Calu3 (cell line): ENCODE measurements at regions not wholly inside any gene's neighbourhood (a gene's known extent, or its start where the extent isn't known, plus 50 kb on each side); places are given as distances from the start of the nearest gene placed in this dataset.
"Not testable (repeated sequence)": the region's sequence is repeated elsewhere in the genome, so short reads cannot be mapped to it uniquely, and the experiment has no call there.

Experiments used
- BruUV-seq: library from RNA; stranded (reverse); fragments of 400-500 nt; replicated peaks from 2 replicates; lab custom pipeline; 2021; lab: Mats Ljungman, UMichigan
- CTCF ChIA-PET: fragments of 300-600 bp; sonication (Branson Sonifier 250); formaldehyde crosslinking; loops from one replicate; lab custom pipeline; 2022; ENCODE audit warnings: antibody characterized with exemption; lab: Charles Lee
- DNase-seq: peaks from one replicate; pipeline ENCODE4 v3.0.0; 2022
- H3K27ac Mint-ChIP-seq: one replicate; pipeline ENCODE4 v1.8.0; 2022; ENCODE audit warnings: mixed read lengths; ENCODE audit not compliant: unreplicated experiment
- H3K27me3 Mint-ChIP-seq: one replicate; pipeline ENCODE4 v1.8.0; 2022; ENCODE audit warnings: mixed read lengths; ENCODE audit not compliant: unreplicated experiment
- H3K36me3 Mint-ChIP-seq: one replicate; pipeline ENCODE4 v1.8.0; 2022; ENCODE audit warnings: mild to moderate bottlenecking, moderate library complexity, mixed read lengths; ENCODE audit not compliant: insufficient read depth, unreplicated experiment
- H3K4me1 Mint-ChIP-seq: one replicate; pipeline ENCODE4 v1.8.0; 2022; ENCODE audit warnings: mild to moderate bottlenecking, low read depth, mixed read lengths; ENCODE audit not compliant: unreplicated experiment
- H3K4me3 Mint-ChIP-seq: one replicate; pipeline ENCODE4 v1.8.0; 2022; ENCODE audit warnings: mild to moderate bottlenecking, low read depth, moderate library complexity, mixed read lengths; ENCODE audit not compliant: unreplicated experiment
- H3K9me3 Mint-ChIP-seq: one replicate; pipeline ENCODE4 v1.8.0; 2022; ENCODE audit warnings: low read depth, mixed read lengths; ENCODE audit not compliant: unreplicated experiment
- intact Hi-C: fragments of 100-400 bp; cut with micrococcal nuclease; formaldehyde crosslinking; loops from one replicate; pipeline ENCODE4 v1.10.0; 2022; ENCODE audit not compliant: unreplicated experiment
- TF ChIP-seq, protein P1 (sequence below): fragments of 200-600 bp; IDR thresholded peaks from one replicate; pipeline ENCODE4 v1.8.0; 2022; ENCODE audit warnings: antibody characterized with exemption; ENCODE audit not compliant: unreplicated experiment

DNA sequence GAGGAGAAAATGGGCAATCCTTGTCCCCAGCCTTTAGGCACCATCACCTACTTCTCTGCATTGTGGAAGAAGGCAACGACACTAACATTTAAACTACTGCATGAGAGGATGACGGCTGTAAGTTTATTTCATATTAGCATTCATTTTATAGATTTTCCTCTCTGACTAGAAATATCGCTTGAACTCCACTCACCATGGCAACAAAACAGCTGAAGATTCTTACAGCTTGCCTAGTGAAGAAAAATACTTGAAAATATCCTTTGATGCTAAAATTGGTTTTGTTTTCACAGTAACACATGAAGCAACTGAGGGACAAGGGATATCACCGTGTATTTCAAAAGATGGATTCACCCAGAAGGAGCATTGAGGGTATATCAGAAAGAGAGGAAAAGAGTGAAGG lies 284.3 kb downstream of the LIG4 start:
- BruUV-seq = no TSS peak

GRCh38 chr13:107928762-107929161 lies 286.6 kb downstream of the LIG4 start:
- H3K9me3 Mint-ChIP-seq = peaks cover 3% of the 10 kb centered on the region

More for the DNA sequence above, 284.3 kb downstream of the LIG4 start:
- H3K27ac Mint-ChIP-seq = no peak overlapping the region
- peaks cover 6% of the 10 kb centered on the region for H3K36me3 Mint-ChIP-seq
- TF ChIP-seq, protein P1, sequence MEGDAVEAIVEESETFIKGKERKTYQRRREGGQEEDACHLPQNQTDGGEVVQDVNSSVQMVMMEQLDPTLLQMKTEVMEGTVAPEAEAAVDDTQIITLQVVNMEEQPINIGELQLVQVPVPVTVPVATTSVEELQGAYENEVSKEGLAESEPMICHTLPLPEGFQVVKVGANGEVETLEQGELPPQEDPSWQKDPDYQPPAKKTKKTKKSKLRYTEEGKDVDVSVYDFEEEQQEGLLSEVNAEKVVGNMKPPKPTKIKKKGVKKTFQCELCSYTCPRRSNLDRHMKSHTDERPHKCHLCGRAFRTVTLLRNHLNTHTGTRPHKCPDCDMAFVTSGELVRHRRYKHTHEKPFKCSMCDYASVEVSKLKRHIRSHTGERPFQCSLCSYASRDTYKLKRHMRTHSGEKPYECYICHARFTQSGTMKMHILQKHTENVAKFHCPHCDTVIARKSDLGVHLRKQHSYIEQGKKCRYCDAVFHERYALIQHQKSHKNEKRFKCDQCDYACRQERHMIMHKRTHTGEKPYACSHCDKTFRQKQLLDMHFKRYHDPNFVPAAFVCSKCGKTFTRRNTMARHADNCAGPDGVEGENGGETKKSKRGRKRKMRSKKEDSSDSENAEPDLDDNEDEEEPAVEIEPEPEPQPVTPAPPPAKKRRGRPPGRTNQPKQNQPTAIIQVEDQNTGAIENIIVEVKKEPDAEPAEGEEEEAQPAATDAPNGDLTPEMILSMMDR = no peak
- intact Hi-C loops = no loop called here
- peaks cover 14% of the 10 kb centered on the region for H3K4me1 Mint-ChIP-seq
- CTCF ChIA-PET = no interaction called here
- no peaks in the 10 kb centered on the region for H3K27me3 Mint-ChIP-seq
- no peak for DNase-seq
- peaks cover 3% of the 10 kb centered on the region for H3K9me3 Mint-ChIP-seq
- H3K4me3 Mint-ChIP-seq = no peak overlapping the region

GRCh38 chr13:107927557-107927956 lies 287.8 kb downstream of the LIG4 start:
- CTCF ChIA-PET = no interaction called here
- no peaks in the 10 kb centered on the region for H3K27me3 Mint-ChIP-seq
- intact Hi-C loops = no loop called here
- H3K9me3 Mint-ChIP-seq = peaks cover 3% of the 10 kb centered on the region
- TF ChIP-seq, protein P1 = no peak
- H3K4me1 Mint-ChIP-seq = peaks cover 14% of the 10 kb centered on the region
- BruUV-seq = no TSS peak
- H3K4me3 Mint-ChIP-seq = no peak overlapping the region
- no peak for DNase-seq
- peaks cover 6% of the 10 kb centered on the region for H3K36me3 Mint-ChIP-seq
- H3K27ac Mint-ChIP-seq = no peak overlapping the region

More at GRCh38 chr13:107928762-107929161, 286.6 kb downstream of the LIG4 start:
- intact Hi-C loops = no loop called here
- H3K4me3 Mint-ChIP-seq = no peak overlapping the region
- no peaks in the 10 kb centered on the region for H3K27me3 Mint-ChIP-seq
- peaks cover 6% of the 10 kb centered on the region for H3K36me3 Mint-ChIP-seq
- BruUV-seq = no TSS peak
- CTCF ChIA-PET = interaction anchor here (0.5 kb wide), 1 partner anchor 248 kb away, joined by 3 read pairs; no protein-coding TSS in a partner anchor
- H3K27ac Mint-ChIP-seq = peak overlapping the region; percentile 87
- TF ChIP-seq, protein P1 = no peak
- DNase-seq = peak; percentile 48
- peaks cover 14% of the 10 kb centered on the region for H3K4me1 Mint-ChIP-seq

- H3K9me3 Mint-ChIP-seq, H3K4me3 Mint-ChIP-seq, CTCF ChIA-PET, DNase-seq, intact Hi-C loops, H3K27me3 Mint-ChIP-seq, H3K27ac Mint-ChIP-seq, H3K36me3 Mint-ChIP-seq, BruUV-seq: not testable (repeated sequence)
- peaks cover 14% of the 10 kb centered on the region for H3K4me1 Mint-ChIP-seq
Observed at GRCh38 chr13:107926515-107926914, 288.8 kb downstream of the LIG4 start.

DNA sequence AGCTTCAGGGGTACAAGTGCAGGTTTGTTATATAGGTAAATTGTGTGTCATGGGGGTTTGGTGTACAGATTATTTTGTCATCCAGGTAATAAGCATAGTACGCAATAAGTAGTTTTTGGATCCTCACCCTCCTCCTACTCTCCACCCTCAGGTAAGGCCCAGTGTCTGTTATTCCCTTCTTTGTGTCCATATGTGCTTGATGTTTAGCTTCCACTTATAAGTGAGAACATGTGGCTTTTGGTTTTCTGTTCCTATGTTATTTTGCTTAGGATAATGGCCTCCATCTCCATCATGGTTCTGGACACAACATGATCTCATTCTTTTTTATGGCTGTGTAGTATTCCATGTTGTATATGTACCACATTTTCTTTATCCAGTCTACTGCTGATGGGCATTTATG lies 298.4 kb downstream of the LIG4 start:
- H3K36me3 Mint-ChIP-seq, H3K4me3 Mint-ChIP-seq, DNase-seq, CTCF ChIA-PET, H3K9me3 Mint-ChIP-seq, H3K27ac Mint-ChIP-seq, H3K27me3 Mint-ChIP-seq, H3K4me1 Mint-ChIP-seq, BruUV-seq, intact Hi-C loops: not testable (repeated sequence)
